Putamen (tissue), 1 donor: ENCODE measurements at regions not wholly inside any gene's neighbourhood (a gene's known extent, or its start where the extent isn't known, plus 50 kb on each side); places are given as distances from the start of the nearest gene placed in this dataset.
"Not testable (repeated sequence)": the region's sequence is repeated elsewhere in the genome, so short reads cannot be mapped to it uniquely, and the experiment has no call there.

Experiments
- DNase-seq: peaks from one replicate; pipeline ENCODE4 v3.0.0-alpha.2; 2016; ENCODE audit warnings: low spot score

DNA sequence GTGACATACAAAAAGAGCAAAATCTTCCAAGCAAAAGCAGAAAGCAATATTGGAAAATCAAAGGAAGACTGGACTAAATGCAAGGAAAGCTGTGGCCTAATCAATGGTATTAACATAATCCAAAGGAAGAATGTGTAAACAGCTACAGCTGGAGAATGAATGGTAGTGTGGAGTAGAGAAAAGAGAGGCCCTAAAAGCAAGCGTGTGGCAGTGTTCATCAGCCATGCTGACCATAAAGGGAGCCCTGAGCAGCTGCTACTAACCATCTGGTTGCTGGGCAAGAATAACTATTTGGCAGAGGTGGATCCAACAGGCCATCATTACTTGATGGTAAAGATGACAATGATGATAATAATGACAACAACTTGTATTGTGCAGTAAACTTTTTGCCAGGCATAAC is 148.5 kb upstream of the BEND6 start:
- no peak for DNase-seq

GRCh38 chr6:56804996-56805395 is 149.9 kb upstream of the BEND6 start:
- DNase-seq, result no peak

DNA sequence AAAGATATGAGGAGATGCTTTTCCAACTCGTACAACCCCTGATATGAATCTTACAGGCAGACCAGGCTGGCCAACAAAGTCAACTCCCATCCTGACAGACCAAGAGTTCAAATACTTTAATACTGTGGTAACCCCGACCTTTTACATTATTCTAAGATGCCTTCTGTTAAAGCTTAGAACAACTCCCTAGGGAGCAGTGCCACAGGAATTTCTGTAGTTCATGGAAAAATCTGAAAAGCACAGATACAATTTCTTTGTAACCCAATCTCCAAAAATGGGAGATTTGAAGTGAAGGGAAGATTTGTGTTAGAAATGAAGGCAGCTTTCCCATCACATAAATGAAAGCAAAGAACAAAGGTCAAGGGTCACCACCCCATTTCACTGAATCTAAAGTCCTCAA is 151.3 kb upstream of the BEND6 start:
- DNase-seq, result no peak

DNA sequence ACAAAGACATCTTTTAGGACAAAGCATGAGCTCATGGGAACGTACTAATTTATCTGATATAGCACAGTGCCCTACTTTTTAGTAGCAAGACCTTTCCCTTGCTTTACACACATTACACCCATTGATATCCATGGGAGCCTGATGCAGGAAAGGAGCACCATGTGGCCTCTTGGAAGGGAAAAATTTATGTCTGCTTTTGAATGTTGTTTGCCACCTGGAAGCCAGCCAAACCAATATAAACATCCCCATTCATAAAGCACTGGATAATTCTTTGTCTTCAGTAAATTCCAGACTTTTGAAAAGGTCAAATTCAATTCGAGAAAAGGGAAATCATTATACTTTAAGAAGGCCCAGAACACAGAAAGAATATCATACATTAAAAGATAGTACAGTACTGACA is 152.3 kb upstream of the BEND6 start:
- no peak for DNase-seq

GRCh38 chr6:56799989-56800388 is 154.9 kb upstream of the BEND6 start:
- DNase-seq, result no peak

DNA sequence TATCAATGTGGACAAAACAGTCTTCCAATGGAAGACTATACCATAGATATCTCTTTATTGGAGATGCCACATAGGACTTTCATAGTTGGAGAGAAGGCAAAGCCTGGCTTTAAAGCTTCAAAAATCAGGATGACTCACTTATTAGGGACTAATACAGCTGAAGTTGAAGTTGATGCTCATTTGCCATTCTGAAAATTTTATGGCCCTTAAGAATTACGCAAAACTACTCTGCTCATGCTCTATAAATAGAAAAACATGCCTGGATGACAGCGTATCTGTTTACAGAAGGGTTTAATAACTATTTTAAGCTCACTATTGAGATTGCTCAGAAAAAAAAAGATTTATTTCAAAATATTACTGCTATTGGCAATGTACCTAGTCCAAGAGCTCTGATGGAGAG is 155.5 kb upstream of the DST start:
- no peak for DNase-seq

DNA sequence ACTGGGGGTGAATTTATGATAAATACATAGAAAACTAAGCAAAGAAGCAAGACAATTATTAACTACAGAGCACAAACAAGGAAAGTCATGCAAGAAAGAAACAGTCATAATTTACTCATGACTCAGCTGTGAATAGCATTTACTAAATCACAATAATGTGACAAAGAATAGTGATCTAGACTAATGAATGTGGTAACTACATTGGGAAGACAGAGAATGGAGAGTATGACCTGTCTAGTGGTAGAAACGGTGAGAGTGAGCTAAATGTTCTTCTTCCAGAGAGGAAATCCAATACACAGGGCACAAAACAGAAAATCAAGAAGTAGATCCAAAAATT is 153.5 kb upstream of the DST start:
- DNase-seq, result no peak

DNA sequence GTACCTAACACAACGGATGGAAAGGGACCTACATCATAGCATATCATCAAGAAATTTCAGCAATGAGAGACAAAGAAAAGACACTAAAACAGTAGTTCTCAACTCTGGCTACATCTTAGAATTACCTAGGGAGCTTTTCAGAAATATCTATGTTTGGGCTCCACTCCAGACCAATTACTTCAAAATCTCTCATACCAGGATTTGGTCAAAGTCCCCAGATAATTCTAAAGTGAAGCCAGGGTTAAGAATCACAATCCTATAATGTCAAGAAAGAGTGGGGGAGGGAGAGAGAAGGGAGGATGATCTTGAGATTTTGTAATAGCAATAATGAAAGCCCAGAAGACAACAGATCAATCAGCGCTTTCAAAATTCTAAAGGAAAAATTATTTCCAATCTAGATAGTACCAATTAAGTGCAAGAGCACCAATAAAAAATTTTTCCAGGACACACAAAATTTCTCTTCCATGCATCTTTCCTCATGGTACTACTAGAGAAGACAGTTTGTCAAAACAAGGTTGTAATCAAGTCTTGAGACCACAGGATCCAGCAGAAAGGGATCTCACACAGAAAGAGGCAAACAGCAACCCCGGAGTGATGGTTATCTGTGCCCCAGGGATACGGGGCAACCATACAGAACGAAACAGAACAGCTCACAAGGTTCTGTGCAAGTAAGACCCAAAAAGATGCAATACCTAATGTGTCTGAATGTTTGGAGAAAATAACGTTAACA is 152.9 kb upstream of the DST start:
- DNase-seq, result no peak

DNA sequence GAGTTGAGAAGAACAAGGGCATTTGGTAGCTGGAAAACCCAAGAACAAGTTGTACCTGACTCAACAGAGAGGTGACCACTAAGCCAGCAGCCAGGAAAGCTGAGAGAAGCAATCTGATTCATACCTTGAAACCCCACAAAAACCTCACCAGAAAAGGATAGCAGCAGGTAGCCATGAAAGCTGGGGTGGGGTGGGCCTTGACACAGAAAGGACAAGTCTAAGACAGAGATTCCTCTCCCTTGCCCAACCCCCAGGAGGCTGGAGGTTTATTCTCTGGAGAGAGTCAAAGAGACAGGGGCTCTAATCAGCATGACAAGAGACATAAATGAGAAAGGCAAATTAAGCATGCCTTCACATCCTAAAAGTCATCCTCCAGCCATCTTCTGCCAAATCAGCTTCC is 151.7 kb upstream of the DST start:
- DNase-seq, result no peak

GRCh38 chr6:56793938-56794337 is 151.2 kb upstream of the DST start:
- DNase-seq, result no peak

GRCh38 chr6:56790414-56790813 is 147.7 kb upstream of the DST start:
- no peak for DNase-seq

GRCh38 chr6:56789879-56790278 is 147.2 kb upstream of the DST start:
- DNase-seq, result no peak

- no peak for DNase-seq
Observed at GRCh38 chr6:56789342-56789741, 146.7 kb upstream of the DST start.

DNA sequence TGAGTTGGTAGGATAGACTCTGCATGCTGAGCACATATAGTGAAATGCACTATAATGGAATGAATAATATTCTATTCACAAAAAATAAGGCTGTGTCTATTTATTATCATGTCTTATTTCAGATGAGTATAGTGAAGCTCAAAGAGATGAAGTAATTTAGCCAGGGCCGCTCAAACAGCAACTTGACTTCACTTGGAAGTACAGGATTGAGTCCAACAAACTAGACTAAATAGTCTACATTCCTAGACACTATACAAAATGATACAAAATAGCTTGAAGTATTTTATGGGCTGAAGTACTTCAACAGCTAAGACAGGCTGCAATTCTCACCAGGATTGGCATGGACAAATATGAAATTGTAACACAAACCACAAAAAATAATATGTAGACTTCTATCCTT is 144.5 kb upstream of the DST start:
- DNase-seq, result no peak

DNA sequence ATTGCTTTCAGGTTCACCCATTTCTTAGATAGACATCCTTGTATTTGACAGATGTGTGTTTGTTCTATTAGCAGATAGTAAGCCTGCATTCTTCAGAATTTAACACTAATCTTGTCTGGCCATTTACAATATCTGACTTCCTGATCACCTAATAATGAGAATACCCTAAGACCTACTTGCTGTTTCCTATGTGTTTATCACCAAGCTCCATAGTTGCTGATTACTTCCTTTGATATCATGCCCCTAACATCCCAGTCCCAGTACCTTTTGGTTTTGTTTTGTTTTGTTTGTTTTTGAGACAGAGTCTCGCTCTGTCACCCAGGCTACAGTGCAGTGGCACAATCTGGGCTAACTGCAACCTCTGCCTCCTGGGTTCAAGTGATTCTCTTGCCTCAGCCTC is 143.6 kb upstream of the DST start:
- no peak for DNase-seq

GRCh38 chr6:56785536-56785935 is 142.8 kb upstream of the DST start:
- DNase-seq, result not testable (repeated sequence)

DNA sequence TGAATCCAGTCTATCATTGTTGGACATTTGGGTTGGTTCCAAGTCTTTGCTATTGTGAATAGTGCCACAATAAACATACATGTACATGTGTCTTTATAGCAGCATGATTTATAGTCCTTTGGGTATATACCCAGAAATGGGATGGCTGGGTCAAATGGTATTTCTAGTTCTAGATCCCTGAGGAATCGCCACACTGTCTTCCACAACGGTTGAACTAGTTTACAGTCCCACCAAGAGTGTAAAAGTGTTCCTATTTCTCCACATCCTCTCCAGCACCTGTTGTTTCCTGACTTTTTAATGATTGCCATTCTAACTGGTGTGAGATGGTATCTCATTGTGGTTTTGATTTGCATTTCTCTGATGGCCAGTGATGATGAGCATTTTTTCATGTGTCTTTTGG is 137.4 kb upstream of the DST start:
- not testable (repeated sequence) for DNase-seq

DNA sequence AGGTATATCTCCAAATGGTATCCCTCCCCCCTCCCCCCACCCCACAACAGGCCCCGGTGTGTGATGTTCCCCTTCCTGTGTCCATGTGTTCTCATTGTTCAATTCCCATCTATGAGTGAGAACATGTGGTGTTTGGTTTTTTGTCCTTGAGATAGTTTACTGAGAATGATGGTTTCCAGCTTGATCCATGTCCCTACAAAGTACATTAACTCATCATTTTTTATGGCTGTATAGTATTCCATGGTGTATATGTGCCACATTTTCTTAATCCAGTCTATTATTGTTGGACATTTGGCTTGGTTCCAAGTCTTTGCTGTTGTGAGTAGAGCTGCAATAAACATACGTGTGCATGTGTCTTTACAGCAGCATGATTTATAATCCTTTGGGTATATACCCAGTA is 135.8 kb upstream of the DST start:
- not testable (repeated sequence) for DNase-seq

- DNase-seq, result peak; percentile 57
Observed at GRCh38 chr6:56775498-56776166, 132.9 kb upstream of the DST start.

DNA sequence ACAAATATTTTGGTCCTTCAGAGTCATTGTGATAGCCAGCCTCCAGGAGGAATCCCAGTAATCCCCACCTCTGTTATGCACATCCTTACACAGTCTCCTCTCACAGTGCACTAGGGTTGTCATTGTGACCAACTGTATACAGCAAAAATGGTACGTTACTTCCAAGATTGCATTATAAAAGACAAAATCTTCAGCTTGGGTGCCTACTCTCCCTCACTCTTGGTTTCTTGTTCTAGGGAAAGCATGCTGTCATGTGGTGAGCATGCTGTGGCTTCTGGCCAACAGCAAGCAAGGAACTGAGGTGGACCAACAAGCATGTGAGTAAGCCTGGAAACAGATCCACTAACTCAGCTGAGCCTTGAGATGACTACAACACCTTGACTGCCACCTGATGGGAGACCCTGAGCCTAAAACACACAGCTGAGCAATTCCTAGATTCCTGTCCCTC is 130.1 kb upstream of the DST start:
- DNase-seq, result no peak

DNA sequence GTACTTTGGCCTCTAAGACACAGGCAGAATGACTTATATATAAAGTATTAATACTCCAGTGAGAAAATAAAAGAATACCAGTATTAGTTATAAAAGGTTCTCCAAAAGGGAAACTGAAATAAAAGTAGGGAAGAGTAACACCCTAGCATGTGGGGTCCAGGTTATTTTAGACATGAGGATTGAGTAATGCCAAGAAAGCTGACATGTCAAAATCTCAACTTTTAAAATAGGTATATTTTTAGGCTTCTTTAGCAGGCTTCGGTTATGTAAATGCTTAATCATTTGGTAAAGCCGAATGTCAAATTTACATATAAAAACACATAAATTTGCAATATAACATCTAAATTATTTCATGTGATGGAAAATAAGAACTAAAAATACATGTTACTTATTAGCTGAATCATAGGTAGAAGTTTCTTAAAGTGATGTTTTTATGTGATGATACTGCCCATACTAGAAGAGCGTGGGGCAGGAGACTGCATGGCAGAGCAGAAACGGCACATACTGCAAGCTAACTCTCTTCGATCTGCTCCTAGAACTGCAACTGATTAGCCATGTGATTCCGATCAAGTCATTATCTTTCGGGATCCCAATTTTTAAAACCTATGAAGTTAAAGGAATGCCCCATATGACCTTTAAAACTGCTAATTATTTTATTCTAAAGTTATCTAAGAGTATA is 129.4 kb upstream of the DST start:
- no peak for DNase-seq

GRCh38 chr6:56771189-56771588 is 128.5 kb upstream of the DST start:
- DNase-seq, result no peak

DNA sequence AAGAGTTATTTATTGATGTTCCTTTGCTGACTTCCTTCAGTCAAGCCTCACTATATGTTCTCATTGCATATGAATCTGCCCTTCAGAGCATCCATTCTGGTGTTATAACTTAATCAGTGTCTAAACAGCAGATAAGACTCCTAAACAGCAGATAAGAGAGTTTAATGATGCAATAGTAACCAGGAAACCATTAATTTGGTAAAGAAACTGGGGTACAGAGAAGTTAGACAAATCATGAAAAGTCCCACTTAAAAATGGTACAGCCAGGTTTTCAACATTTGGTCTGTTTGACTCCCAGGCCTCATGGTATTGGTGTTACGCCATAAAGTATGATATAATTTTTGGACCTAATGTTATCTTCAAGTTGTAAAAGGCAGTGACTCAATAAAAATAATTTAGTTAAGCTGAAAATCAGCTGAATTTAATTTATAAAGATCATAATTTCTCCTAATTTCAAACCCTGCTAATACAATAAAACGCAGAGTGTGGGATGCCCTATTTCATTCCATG is 127.4 kb upstream of the DST start:
- DNase-seq, result no peak
